Pancreas (tissue), 10 donors: ENCODE measurements at regions not wholly inside any gene's neighbourhood (a gene's known extent, or its start where the extent isn't known, plus 50 kb on each side); places are given as distances from the start of the nearest gene placed in this dataset.

Source experiments
- ATAC-seq, 4 donors: fragments of 200-7000 bp; cut with Tn5 transposase; one replicate each; pipeline versions ENCODE4 v1.8.0 to v1.9.1; 2020; ENCODE audit warnings: mild to moderate bottlenecking in 4 of 4, moderate library complexity in 4 of 4
- DNase-seq, 6 donors: peaks; one replicate each; pipeline ENCODE4 v3.0.0-alpha.2; 2020
- FAIRE-seq: peaks from 2 replicates; lab custom pipeline; 2012; peaks lifted over from hg19 to GRCh38; lab: Jason Lieb, UNC
- H3K27ac ChIP-seq, 4 donors: fragments of 200-600 bp; sonication (generic); 1 replicate in 3 of 4; 2 replicates in 1 of 4; pipeline versions ENCODE4 v1.5.0 to v1.8.0; 2020
- H3K27me3 ChIP-seq, 4 donors: fragments of 200-600 bp; one replicate each; pipeline ENCODE4 v1.8.0; 2021
- H3K36me3 ChIP-seq, 3 donors: fragments of 200-600 bp; sonication (generic) in 1 of 3; one replicate each; pipeline versions ENCODE4 v1.5.0 to v1.8.0; 2020 to 2021
- H3K4me1 ChIP-seq, 3 donors: fragments of 200-600 bp; one replicate each; pipeline ENCODE4 v1.8.0; 2021
- H3K4me3 ChIP-seq, 4 donors: fragments of 200-600 bp; sonication (generic) in 2 of 4; one replicate each; pipeline versions ENCODE4 v1.5.0 to v1.8.0; 2020 to 2021
- H3K9me3 ChIP-seq, 4 donors: fragments of 200-600 bp; one replicate each; pipeline ENCODE4 v1.8.0; 2021
- WGBS, 2 donors: extraction: QIAGEN DNeasy Blood & Tissue Kit; methylation state at CpG; one replicate each; pipeline ENCODE4 v1.1.7; 2013; 5-methylcytosine and 5-hydroxymethylcytosine counted together
- intact Hi-C, 3 donors: fragments of 100-400 bp; cut with DNase I; formaldehyde crosslinking; loops; one replicate each; pipeline versions ENCODE4 v1.11.1 to v1.14.2; 2022
- TF ChIP-seq, protein P1 (sequence below), 4 donors: fragments of 200-600 bp; sonication (generic) in 3 of 4; IDR thresholded peaks; one replicate each; pipeline versions ENCODE4 v1.5.0 to v1.8.0; 2021; ENCODE audit warnings: antibody characterized with exemption in 4 of 4
- donor health status: healthy with polysubstance abuse.
- donor health status: DM: no; HTN: no; CAD: no; lungs with moderate emphysema.
- donor health status: DM: no; HTN: no; CAD: no.
- donor health status: control.
- donor health status: control.
- donor health status: Bipolar disorder and iron deficiency.
- donor health status: DM: yes; HTN: yes; CAD: no.
- donor health status: DM: no; HTN: no; CAD: no.
- donor health status: DM: no; HTN: no; CAD: no.
- donor health status: DM: yes; HTN: yes; CAD: no.

DNA sequence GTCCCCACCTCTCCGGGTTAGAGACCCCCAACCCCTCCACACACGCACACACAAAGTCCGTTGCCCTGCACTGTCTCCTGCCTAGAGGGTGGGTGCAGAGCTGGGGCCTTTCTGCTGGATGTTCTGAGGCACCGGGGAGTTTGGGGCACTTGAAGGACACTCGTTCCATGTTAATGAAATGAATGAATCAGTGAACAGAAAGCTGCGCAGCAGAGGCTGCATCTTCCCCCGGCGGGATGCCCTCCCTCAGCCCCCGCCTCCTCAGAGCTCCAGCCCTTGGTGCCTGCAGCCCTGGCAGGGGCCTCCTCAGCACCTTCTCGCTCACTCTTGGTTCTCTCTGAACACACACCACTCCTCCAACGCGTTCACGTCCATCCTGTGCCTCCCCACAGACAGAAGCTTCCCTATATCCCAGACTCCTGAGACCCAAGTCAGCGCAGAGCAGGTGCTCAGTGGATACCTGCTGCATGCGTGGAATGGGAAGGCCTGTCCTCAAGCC, 611.9 kb downstream of the TBC1D22A start:
- H3K27me3 ChIP-seq, result no peaks in the 10 kb centered on the region
- TF ChIP-seq, protein P1, sequence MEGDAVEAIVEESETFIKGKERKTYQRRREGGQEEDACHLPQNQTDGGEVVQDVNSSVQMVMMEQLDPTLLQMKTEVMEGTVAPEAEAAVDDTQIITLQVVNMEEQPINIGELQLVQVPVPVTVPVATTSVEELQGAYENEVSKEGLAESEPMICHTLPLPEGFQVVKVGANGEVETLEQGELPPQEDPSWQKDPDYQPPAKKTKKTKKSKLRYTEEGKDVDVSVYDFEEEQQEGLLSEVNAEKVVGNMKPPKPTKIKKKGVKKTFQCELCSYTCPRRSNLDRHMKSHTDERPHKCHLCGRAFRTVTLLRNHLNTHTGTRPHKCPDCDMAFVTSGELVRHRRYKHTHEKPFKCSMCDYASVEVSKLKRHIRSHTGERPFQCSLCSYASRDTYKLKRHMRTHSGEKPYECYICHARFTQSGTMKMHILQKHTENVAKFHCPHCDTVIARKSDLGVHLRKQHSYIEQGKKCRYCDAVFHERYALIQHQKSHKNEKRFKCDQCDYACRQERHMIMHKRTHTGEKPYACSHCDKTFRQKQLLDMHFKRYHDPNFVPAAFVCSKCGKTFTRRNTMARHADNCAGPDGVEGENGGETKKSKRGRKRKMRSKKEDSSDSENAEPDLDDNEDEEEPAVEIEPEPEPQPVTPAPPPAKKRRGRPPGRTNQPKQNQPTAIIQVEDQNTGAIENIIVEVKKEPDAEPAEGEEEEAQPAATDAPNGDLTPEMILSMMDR (IDR thresholded peaks at IDR 0.05), result no peak
- no peaks in the 10 kb centered on the region for H3K9me3 ChIP-seq
- H3K27ac ChIP-seq, result no peak overlapping the region
- intact Hi-C loops, result no loop called here
- no peak for FAIRE-seq
- no peaks in the 10 kb centered on the region for H3K4me1 ChIP-seq
- WGBS, 2 donors, result 55 to 71% methylated on average over 15 of the region's 15 CpGs
- no peak for ATAC-seq
- no peaks in the 10 kb centered on the region for H3K36me3 ChIP-seq
- DNase-seq, result no peak
- no peak overlapping the region for H3K4me3 ChIP-seq

DNA sequence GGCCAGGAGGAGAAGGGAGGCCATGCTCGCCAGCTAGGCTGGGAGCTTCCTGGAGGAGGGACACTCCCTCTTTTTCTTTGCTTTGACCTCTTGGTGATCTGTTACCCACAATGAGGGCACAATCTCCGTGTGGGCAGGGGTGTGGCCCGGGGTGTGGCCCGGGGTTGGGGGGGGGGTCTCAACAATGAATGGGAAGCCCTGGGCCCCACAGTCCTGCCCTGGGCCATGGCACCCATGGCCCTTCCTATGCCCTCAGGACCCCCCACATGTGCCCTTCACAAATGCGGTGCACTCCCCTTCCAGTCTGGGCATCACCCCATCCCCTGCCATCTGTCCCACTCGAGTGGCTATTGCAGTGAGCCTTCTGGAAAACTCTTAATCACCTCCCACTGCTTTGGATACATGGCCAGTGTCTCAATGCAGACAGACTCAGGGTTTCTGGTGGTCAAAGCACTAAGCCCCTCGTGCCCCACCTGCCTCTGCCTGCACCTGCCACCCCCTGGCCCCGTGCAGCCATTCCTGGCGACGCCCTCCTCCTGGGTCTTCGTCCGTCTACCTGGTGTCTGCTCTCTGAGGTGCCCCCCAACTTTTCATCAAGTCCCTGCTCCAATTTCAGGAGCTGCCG, 611.3 kb downstream of the TBC1D22A start:
- Histone ChIP-seq H3K4me1 (no peaks in the 10 kb centered on the region), H3K9me3 (no peaks in the 10 kb centered on the region), H3K4me3 (no peak overlapping the region), H3K36me3 (no peaks in the 10 kb centered on the region), H3K27ac (no peak overlapping the region), H3K27me3 (no peaks in the 10 kb centered on the region)
- FAIRE-seq (no peak), DNase-seq (no peak), ATAC-seq (no peak)
- 59% methylated on average over 12 to 13 of the region's 13 CpGs for WGBS, 2 donors
- TF ChIP-seq, protein P1 (IDR thresholded peaks at IDR 0.05), result no peak
- intact Hi-C loops, result no loop called here

DNA sequence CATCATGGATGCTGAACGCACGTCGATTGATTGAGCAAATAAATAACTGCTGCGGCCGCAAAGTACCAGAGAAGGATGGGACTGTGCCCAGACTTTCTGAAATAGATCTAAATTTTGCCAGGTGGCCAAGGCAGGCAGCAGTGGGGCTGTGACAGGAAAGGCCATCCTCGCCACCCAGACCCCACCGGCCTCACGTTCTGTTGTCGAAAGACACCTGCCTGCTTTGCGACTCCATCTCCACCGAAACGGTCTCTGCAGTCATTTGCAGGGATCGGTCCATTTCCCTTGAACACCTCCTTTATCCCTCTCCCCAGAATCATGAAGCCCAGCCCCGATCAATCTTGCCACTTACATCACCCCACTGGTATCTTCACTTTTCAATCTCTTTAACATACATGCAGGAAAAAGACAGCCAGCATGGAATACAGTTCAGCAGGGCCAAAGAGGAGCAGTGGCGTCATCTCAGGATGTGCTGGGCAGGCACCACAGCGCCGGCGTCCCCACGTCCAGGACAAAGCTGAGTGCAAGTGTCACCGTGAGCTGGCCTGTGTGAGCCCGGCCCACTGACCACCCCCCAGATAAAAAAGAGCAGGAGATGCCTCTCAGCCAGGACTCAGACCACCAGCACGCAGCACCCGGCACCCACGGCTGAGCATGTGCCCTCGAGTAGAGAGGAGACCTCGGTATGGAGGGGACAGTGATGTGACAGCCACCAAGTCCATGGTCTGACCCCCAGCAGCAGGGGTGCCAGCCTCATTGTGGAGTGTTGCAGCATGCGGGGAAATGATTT, 610.3 kb downstream of the TBC1D22A start:
- H3K4me3 ChIP-seq, result no peak overlapping the region
- no peak for ATAC-seq
- no peak for DNase-seq
- intact Hi-C loops, result no loop called here
- no peaks in the 10 kb centered on the region for H3K4me1 ChIP-seq
- WGBS, 2 donors, result 65 to 70% methylated on average over 27 of the region's 27 CpGs
- no peaks in the 10 kb centered on the region for H3K27me3 ChIP-seq
- no peak overlapping the region for H3K27ac ChIP-seq
- no peaks in the 10 kb centered on the region for H3K9me3 ChIP-seq
- no peak for FAIRE-seq
- no peaks in the 10 kb centered on the region for H3K36me3 ChIP-seq
- TF ChIP-seq, protein P1 (IDR thresholded peaks at IDR 0.05), result no peak

DNA sequence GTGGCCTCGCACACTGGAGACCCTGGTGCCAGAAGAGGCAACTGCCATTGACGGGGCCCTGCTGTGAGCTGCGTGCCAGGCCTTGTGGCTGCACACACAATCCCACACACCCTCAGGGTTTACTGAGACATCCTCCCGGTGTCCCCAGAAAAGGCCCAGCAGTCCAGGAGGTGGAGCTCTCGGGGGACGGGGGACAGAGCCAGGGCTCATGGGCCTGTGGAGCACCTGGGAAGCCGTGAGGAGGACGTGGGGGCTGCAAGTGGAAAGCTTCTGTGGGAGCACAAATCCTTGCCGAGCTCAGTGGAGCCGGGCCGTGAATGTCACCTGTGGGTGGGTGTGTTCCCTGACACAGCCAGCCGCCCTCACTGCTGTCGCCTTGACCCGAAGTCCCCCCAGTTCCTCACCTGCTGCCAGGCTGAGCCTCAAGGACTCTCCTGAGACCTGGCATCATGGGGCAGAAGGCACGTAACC, 609.7 kb downstream of the TBC1D22A start:
- no peaks in the 10 kb centered on the region for H3K4me1 ChIP-seq
- intact Hi-C loops, result no loop called here
- TF ChIP-seq, protein P1 (IDR thresholded peaks at IDR 0.05), result no peak
- no peak for ATAC-seq
- no peaks in the 10 kb centered on the region for H3K27me3 ChIP-seq
- H3K9me3 ChIP-seq, result no peaks in the 10 kb centered on the region
- no peak for FAIRE-seq
- no peaks in the 10 kb centered on the region for H3K36me3 ChIP-seq
- WGBS, 2 donors, result 63 to 66% methylated on average over 15 of the region's 15 CpGs
- H3K4me3 ChIP-seq, result no peak overlapping the region
- peak in 2 of 6 donors; percentile 32 to 42 for DNase-seq
- H3K27ac ChIP-seq, result no peak overlapping the region
